ENCODE measurements at regions not wholly inside any gene's neighbourhood (a gene's known extent, or its start where the extent isn't known, plus 50 kb on each side); places are given as distances from the start of the nearest gene placed in this dataset.

GRCh38 chr2:79259959-79260358 lies 100.4 kb upstream of the REG3A start:
- Histone ChIP-seq H3K9me3 (ENCODE audit: insufficient read depth, low read depth, low read length) (no peaks in the 10 kb centered on the region; the same call in 1 of the 2 replicates), H3K36me3 (ENCODE audit: insufficient read depth, low read length) (no peaks in the 10 kb centered on the region), H3K4me2 (ENCODE audit: low read depth, low read length, poor library complexity, severe bottlenecking) (no peak overlapping the region), H3K79me2 (ENCODE audit: insufficient read depth, low read length) (no peaks in the 10 kb centered on the region), H2AFZ (ENCODE audit: low read length) (no peak overlapping the region), H3F3A (ENCODE audit: low read depth) (no peaks in the 10 kb centered on the region), H3K27me3 (ENCODE audit: insufficient read depth, low read length, poor library complexity, severe bottlenecking) (no peaks in the 10 kb centered on the region), H3K9ac (ENCODE audit: low read depth, low read length, poor library complexity, severe bottlenecking) (no peak overlapping the region), H3K9me2 (replicated peaks; ENCODE audit: low read depth, low read length) (no peaks in the 10 kb centered on the region), H3K4me3 (ENCODE audit: low read length, poor library complexity, severe bottlenecking) (no peak overlapping the region), H4K20me1 (ENCODE audit: insufficient read depth, low read length, poor library complexity, severe bottlenecking) (no peaks in the 10 kb centered on the region), H3K4me1 (ENCODE audit: insufficient read depth, low read length, poor library complexity, severe bottlenecking) (no peaks in the 10 kb centered on the region)
- TF ChIP-seq EZH2phosphoT487 (IDR thresholded peaks at IDR 0.05; ENCODE audit: borderline replicate concordance) = no peak
- TF ChIP-seq CTCF (conservative IDR thresholded peaks at IDR 0.05; ENCODE audit: low read length) = no peak

DNA sequence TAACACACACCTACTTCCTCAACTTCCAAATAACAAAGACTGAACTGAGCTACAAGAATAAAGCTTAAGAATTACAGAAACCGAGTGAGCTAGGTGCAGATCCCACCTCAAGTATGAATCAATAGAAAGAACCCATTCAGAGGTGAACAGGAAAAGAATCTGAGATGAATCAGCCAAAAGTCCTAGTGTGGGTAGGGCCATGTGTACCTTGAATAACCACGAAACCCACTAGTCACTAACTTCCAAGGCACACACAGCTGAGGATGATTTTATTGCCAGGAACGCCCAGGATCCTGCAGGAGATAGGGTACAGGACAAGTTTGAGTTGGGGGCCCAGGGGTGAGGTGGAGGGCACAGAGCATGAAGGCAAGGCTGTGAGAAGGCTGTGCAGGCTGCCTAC lies 99.7 kb upstream of the REG3A start:
- no peak overlapping the region for H2AFZ ChIP-seq (ENCODE audit: low read length)
- H3K36me3 ChIP-seq (ENCODE audit: insufficient read depth, low read length) = no peaks in the 10 kb centered on the region
- H3K4me1 ChIP-seq (ENCODE audit: insufficient read depth, low read length, poor library complexity, severe bottlenecking) = no peaks in the 10 kb centered on the region
- no peaks in the 10 kb centered on the region for H4K20me1 ChIP-seq (ENCODE audit: insufficient read depth, low read length, poor library complexity, severe bottlenecking)
- H3K9me2 ChIP-seq (replicated peaks; ENCODE audit: low read depth, low read length) = no peaks in the 10 kb centered on the region
- no peaks in the 10 kb centered on the region; the same call in 1 of the 2 replicates for H3K9me3 ChIP-seq (ENCODE audit: insufficient read depth, low read depth, low read length)
- H3K27me3 ChIP-seq (ENCODE audit: insufficient read depth, low read length, poor library complexity, severe bottlenecking) = no peaks in the 10 kb centered on the region
- H3K4me2 ChIP-seq (ENCODE audit: low read depth, low read length, poor library complexity, severe bottlenecking) = no peak overlapping the region
- H3K79me2 ChIP-seq (ENCODE audit: insufficient read depth, low read length) = no peaks in the 10 kb centered on the region
- H3K9ac ChIP-seq (ENCODE audit: low read depth, low read length, poor library complexity, severe bottlenecking) = no peak overlapping the region
- TF ChIP-seq CTCF (conservative IDR thresholded peaks at IDR 0.05; ENCODE audit: low read length) (no peak), EZH2phosphoT487 (IDR thresholded peaks at IDR 0.05; ENCODE audit: borderline replicate concordance) (no peak)
- H3F3A ChIP-seq (ENCODE audit: low read depth) = no peaks in the 10 kb centered on the region
- H3K4me3 ChIP-seq (ENCODE audit: low read length, poor library complexity, severe bottlenecking) = no peak overlapping the region

GRCh38 chr2:79253243-79253774 lies 93.8 kb upstream of the REG3A start:
- H3F3A ChIP-seq (ENCODE audit: low read depth) = no peaks in the 10 kb centered on the region
- no peak overlapping the region for H3K4me3 ChIP-seq (ENCODE audit: low read length, poor library complexity, severe bottlenecking)
- no peaks in the 10 kb centered on the region for H3K79me2 ChIP-seq (ENCODE audit: insufficient read depth, low read length)
- TF ChIP-seq EZH2phosphoT487 (IDR thresholded peaks at IDR 0.05; ENCODE audit: borderline replicate concordance) (no peak), CTCF (conservative IDR thresholded peaks at IDR 0.05; ENCODE audit: low read length) (no peak)
- H3K4me2 ChIP-seq (ENCODE audit: low read depth, low read length, poor library complexity, severe bottlenecking) = no peak overlapping the region
- H2AFZ ChIP-seq (ENCODE audit: low read length) = no peak overlapping the region
- H3K36me3 ChIP-seq (ENCODE audit: insufficient read depth, low read length) = no peaks in the 10 kb centered on the region
- H3K9ac ChIP-seq (ENCODE audit: low read depth, low read length, poor library complexity, severe bottlenecking) = no peak overlapping the region
- H3K9me2 ChIP-seq (replicated peaks; ENCODE audit: low read depth, low read length) = no peaks in the 10 kb centered on the region
- H3K9me3 ChIP-seq (ENCODE audit: insufficient read depth, low read depth, low read length) = no peaks in the 10 kb centered on the region
- H3K27me3 ChIP-seq (ENCODE audit: insufficient read depth, low read length, poor library complexity, severe bottlenecking) = no peaks in the 10 kb centered on the region
- H4K20me1 ChIP-seq (ENCODE audit: insufficient read depth, low read length, poor library complexity, severe bottlenecking) = no peaks in the 10 kb centered on the region
- no peaks in the 10 kb centered on the region for H3K4me1 ChIP-seq (ENCODE audit: insufficient read depth, low read length, poor library complexity, severe bottlenecking)
